Naive thymus-derived CD8-positive, alpha-beta T cell (primary cell): ENCODE measurements at regions not wholly inside any gene's neighbourhood (a gene's known extent, or its start where the extent isn't known, plus 50 kb on each side); places are given as distances from the start of the nearest gene placed in this dataset.

Source experiments
- ATAC-seq, 2 donors: fragments of 150-1000 bp; cut with Tn5 transposase in 1 of 2; sonication (Bioruptor Pico), chemical (Tn5 transposase) in 1 of 2; 1 replicate in 1 of 2; 2 replicates in 1 of 2; pipeline ENCODE4 v1.10.0; 2021; ENCODE audit warnings: mild to moderate bottlenecking in 2 of 2, moderate library complexity in 2 of 2
- POLR2A ChIA-PET: fragments of 350-600 bp; sonication (Branson Sonifier 250); formaldehyde crosslinking; loops from one replicate; lab custom pipeline; 2021; ENCODE audit warnings: antibody characterized with exemption; lab: Charles Lee
- DNase-seq, 10 donors: peaks; one replicate each; pipeline versions ENCODE4 v3.0.0 to v3.0.0-alpha.2; 2020 to 2022
- H3K27ac Mint-ChIP-seq, 10 donors: one replicate each; pipeline ENCODE4 v1.8.0; 2020 to 2022; ENCODE audit warnings: mild to moderate bottlenecking in 10 of 10, mixed read lengths in 10 of 10, moderate library complexity in 4 of 10, inconsistent platforms in 1 of 10
- H3K27me3 Mint-ChIP-seq, 5 donors: one replicate each; pipeline ENCODE4 v1.8.0; 2021 to 2022; ENCODE audit warnings: mixed read lengths in 5 of 5
- H3K36me3 Mint-ChIP-seq, 3 donors: one replicate each; pipeline ENCODE4 v1.8.0; 2020 to 2022; ENCODE audit warnings: mixed read lengths in 3 of 3, mild to moderate bottlenecking in 2 of 3, inconsistent platforms in 1 of 3
- H3K4me1 Mint-ChIP-seq, 4 donors: one replicate each; pipeline ENCODE4 v1.8.0; 2021 to 2022; ENCODE audit warnings: mixed read lengths in 4 of 4
- H3K4me3 Mint-ChIP-seq, 10 donors: one replicate each; pipeline ENCODE4 v1.8.0; 2020 to 2022; ENCODE audit warnings: mild to moderate bottlenecking in 10 of 10, mixed read lengths in 10 of 10, moderate library complexity in 6 of 10, inconsistent platforms in 1 of 10
- H3K9me3 Mint-ChIP-seq, 9 donors: one replicate each; pipeline ENCODE4 v1.8.0; 2020 to 2022; ENCODE audit warnings: mixed read lengths in 9 of 9, mild to moderate bottlenecking in 3 of 9, inconsistent platforms in 1 of 9, moderate library complexity in 1 of 9

DNA sequence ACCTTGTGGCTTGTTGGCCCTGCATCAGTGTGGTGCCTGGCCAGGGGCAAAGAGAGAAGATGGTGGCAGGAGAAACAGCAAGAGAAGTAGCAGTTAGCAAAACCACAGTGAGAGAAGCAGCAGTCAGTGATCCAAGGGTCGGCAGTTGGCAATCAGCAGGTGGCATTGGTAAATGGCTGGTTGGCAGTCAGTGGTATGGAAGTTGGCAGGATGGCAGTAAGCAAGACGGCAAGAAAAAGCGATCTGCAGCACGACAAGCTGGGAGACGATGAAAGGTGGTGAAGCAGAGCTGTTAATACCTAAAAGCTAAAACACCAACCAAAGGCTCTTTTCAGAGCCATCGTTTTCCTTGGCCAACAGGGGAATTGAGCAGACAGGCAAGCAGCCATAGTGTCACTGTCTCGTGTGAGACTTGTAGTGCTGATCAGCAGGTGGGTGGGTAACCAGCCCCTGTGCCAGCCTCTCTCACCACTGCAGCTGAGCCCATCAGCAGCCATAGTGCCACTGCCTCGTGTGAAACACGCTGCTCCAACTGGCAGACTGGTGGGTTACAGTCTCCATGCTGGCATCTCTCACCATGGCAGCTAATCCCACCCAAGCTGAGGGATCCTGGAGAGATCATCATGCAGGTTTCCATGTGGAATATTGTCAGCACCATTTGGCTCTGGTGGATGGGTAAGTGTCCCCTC lies 2078.4 kb downstream of the PCDH7 start:
- no peak for ATAC-seq
- H3K27me3 Mint-ChIP-seq = no peaks in the 10 kb centered on the region
- no peaks in the 10 kb centered on the region for H3K36me3 Mint-ChIP-seq
- H3K9me3 Mint-ChIP-seq = peaks cover 0 to 17% (median 8%) of the 10 kb centered on the region in 9 donors
- H3K27ac Mint-ChIP-seq = no peak overlapping the region
- no peak overlapping the region for H3K4me3 Mint-ChIP-seq
- no peak for DNase-seq
- POLR2A ChIA-PET = no interaction called here
- H3K4me1 Mint-ChIP-seq = no peaks in the 10 kb centered on the region

DNA sequence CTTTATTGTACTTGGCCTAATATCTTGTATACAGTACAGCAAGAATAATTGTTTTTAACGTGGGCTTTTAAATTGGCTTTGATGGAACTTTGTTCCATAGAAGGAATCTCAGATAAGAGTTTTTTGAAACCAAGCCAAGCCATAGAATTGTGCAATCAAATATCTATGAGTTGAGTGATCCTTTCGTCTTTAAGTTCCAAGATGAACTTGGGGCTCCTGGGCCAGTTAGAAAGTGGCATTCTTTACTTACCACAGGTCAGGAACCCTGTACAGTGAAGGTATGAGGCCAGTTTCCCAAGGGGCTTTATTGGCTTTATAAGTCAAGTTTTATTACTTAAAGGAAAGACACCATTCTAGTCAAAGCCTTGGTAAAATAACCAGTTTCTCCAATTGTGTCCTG lies 2104.2 kb downstream of the PCDH7 start:
- no peak for ATAC-seq
- POLR2A ChIA-PET = no interaction called here
- H3K27ac Mint-ChIP-seq = no peak overlapping the region
- H3K4me3 Mint-ChIP-seq = no peak overlapping the region
- DNase-seq = no peak
- peaks cover 0 to 3% (median 0%) of the 10 kb centered on the region in 3 donors for H3K36me3 Mint-ChIP-seq
- H3K4me1 Mint-ChIP-seq = no peaks in the 10 kb centered on the region
- no peaks in the 10 kb centered on the region for H3K27me3 Mint-ChIP-seq
- H3K9me3 Mint-ChIP-seq = peaks cover 3 to 30% (median 11%) of the 10 kb centered on the region in 9 donors

DNA sequence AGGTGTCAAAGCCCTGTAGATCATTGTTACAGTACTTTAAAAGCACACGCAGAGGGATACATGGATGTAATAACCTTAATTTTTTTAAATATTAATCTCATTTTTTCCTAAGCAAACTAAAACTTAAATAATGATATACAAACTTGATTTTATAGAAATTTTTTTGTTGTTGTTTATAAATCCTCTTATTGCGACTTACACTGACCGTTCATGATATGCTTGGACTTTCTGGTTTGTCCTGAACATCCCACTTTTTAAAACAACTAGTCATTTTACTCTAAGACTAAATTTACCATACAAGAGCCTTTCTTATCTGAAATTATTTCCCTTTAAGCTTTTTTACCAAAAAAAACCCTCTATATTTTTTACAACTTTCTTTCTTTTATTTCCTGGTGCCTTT lies 2106.0 kb downstream of the PCDH7 start:
- H3K36me3 Mint-ChIP-seq = peaks cover 0 to 3% (median 0%) of the 10 kb centered on the region in 3 donors
- ATAC-seq (no peak), DNase-seq (no peak)
- no peaks in the 10 kb centered on the region for H3K4me1 Mint-ChIP-seq
- no peak overlapping the region for H3K4me3 Mint-ChIP-seq
- H3K9me3 Mint-ChIP-seq = peaks cover 0 to 30% (median 7%) of the 10 kb centered on the region in 9 donors
- H3K27me3 Mint-ChIP-seq = no peaks in the 10 kb centered on the region
- no peak overlapping the region for H3K27ac Mint-ChIP-seq
- POLR2A ChIA-PET = no interaction called here

DNA sequence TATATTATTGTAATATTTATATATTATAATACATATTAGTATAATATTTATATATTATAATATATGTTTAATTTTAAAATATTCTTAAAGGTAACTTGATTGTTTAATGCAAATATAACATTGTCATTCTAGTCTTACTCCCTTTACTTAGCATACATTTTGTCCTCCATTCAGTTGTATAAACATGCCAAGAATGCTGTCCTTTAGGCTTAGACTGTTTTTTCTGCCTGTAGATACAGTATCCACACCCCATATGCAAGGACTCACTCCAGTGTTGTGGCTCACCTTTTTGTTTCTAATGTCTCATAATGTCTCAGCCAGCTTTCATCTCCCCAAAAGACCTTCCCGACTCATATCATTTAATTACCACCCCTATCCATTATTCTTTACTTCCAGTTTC lies 2110.0 kb downstream of the PCDH7 start:
- POLR2A ChIA-PET = no interaction called here
- Mint-ChIP-seq H3K27me3 (no peaks in the 10 kb centered on the region), H3K4me3 (no peak overlapping the region), H3K9me3 (peaks cover 0 to 16% (median 4%) of the 10 kb centered on the region in 9 donors), H3K4me1 (no peaks in the 10 kb centered on the region), H3K27ac (no peak overlapping the region), H3K36me3 (no peaks in the 10 kb centered on the region)
- DNase-seq (no peak), ATAC-seq (no peak)

GRCh38 chr4:32831104-32831503 lies 2110.9 kb downstream of the PCDH7 start:
- POLR2A ChIA-PET = no interaction called here
- no peaks in the 10 kb centered on the region for H3K27me3 Mint-ChIP-seq

GRCh38 chr4:32840461-32841189 lies 2120.5 kb downstream of the PCDH7 start:
- H3K27ac Mint-ChIP-seq = no peak overlapping the region
- H3K36me3 Mint-ChIP-seq = no peaks in the 10 kb centered on the region
- no peak for ATAC-seq
- peaks cover 0 to 4% (median 0%) of the 10 kb centered on the region in 9 donors for H3K9me3 Mint-ChIP-seq
- no peak overlapping the region for H3K4me3 Mint-ChIP-seq
- no peak for DNase-seq
- no peaks in the 10 kb centered on the region for H3K27me3 Mint-ChIP-seq
- H3K4me1 Mint-ChIP-seq = no peaks in the 10 kb centered on the region
- POLR2A ChIA-PET = no interaction called here

More at GRCh38 chr4:32831104-32831503, 2110.9 kb downstream of the PCDH7 start:
- H3K4me3 Mint-ChIP-seq = no peak overlapping the region
- ATAC-seq (no peak), DNase-seq (no peak)
- H3K9me3 Mint-ChIP-seq = peaks cover 0 to 16% (median 4%) of the 10 kb centered on the region in 9 donors
- H3K36me3 Mint-ChIP-seq = no peaks in the 10 kb centered on the region
- H3K4me1 Mint-ChIP-seq = no peaks in the 10 kb centered on the region
- no peak overlapping the region for H3K27ac Mint-ChIP-seq

- H3K27me3 Mint-ChIP-seq = no peaks in the 10 kb centered on the region
- no peaks in the 10 kb centered on the region for H3K36me3 Mint-ChIP-seq
- DNase-seq = no peak
- H3K9me3 Mint-ChIP-seq = peaks cover 0 to 7% (median 0%) of the 10 kb centered on the region in 9 donors
- H3K27ac Mint-ChIP-seq = no peak overlapping the region
- H3K4me1 Mint-ChIP-seq = no peaks in the 10 kb centered on the region
- H3K4me3 Mint-ChIP-seq = no peak overlapping the region
- ATAC-seq = peak in 1 of 2 donors; percentile 23
- POLR2A ChIA-PET = no interaction called here
These were observed 2121.0 kb downstream of the PCDH7 start for GRCh38 chr4:32841217-32841616.

DNA sequence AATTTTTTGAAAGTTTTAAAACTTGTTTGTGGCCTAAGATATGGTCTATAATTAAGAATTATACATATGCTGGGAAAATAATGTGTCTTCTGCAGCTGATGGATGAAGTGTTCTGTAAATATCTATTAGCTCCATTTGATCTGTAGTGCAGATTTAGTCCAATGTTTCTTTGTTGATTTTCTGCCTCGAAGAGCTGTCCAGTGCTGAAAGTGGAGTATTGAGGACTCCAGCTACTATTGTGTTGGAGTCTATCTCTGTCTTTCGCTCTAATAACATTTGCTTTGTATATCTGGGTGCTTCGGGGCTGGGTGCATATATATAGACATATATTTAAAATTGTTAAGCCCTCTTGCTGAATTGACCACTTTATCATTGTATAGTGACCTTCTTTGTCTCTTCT lies 2127.3 kb downstream of the PCDH7 start:
- Mint-ChIP-seq H3K4me3 (no peak overlapping the region), H3K9me3 (peaks cover 0 to 18% (median 5%) of the 10 kb centered on the region in 9 donors), H3K4me1 (no peaks in the 10 kb centered on the region), H3K27me3 (no peaks in the 10 kb centered on the region), H3K36me3 (no peaks in the 10 kb centered on the region), H3K27ac (no peak overlapping the region)
- ATAC-seq (no peak), DNase-seq (no peak)
- POLR2A ChIA-PET = no interaction called here

DNA sequence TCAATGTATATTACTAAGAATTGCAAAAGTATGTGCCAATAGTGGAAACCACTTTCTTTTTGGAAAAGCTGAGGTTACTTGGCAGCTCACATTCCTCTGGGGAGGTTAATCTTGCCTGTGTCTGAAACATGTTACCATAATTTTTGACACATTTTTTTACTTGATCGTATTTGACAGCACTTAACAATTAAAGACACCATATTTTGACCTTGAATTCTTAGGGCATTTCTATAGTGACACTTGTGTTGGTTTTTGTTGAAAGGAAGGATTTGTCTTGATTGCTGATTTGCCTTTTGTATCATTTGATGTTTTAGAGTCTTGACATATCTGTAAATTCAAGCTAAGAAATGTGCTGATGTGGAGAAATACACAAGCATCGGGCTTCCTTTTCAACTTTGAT lies 2135.5 kb downstream of the PCDH7 start:
- Mint-ChIP-seq H3K4me1 (no peaks in the 10 kb centered on the region), H3K27me3 (no peaks in the 10 kb centered on the region), H3K27ac (no peak overlapping the region), H3K9me3 (peaks cover 0 to 22% (median 9%) of the 10 kb centered on the region in 9 donors), H3K36me3 (no peaks in the 10 kb centered on the region), H3K4me3 (no peak overlapping the region)
- no peak for ATAC-seq
- DNase-seq = no peak
- POLR2A ChIA-PET = no interaction called here

GRCh38 chr4:32858361-32858760 lies 2138.2 kb downstream of the PCDH7 start:
- Mint-ChIP-seq H3K4me3 (no peak overlapping the region), H3K27me3 (no peaks in the 10 kb centered on the region), H3K4me1 (no peaks in the 10 kb centered on the region), H3K27ac (no peak overlapping the region), H3K9me3 (peaks cover 0 to 17% (median 9%) of the 10 kb centered on the region in 9 donors), H3K36me3 (no peaks in the 10 kb centered on the region)
- no peak for ATAC-seq
- no peak for DNase-seq
- POLR2A ChIA-PET = no interaction called here

DNA sequence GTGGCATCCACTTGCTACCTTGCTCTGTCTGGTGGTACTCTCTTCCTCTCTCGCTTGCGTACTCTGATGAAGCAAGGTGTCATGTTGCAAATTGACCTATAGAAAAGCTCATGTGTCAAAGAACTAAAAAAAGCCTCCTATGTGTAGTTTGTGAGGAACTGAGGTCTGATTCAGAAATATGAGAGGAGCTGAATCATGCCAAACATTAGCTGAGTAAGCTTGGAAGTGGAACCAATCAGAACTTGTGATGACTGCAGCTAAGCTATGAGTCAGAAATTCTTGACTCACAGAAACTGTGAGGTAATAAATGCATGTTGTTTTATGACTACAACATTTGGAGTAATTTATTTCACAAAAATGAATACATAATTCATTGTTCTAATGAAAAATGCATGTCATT lies 2138.8 kb downstream of the PCDH7 start:
- H3K36me3 Mint-ChIP-seq = no peaks in the 10 kb centered on the region
- no peaks in the 10 kb centered on the region for H3K27me3 Mint-ChIP-seq
- H3K4me1 Mint-ChIP-seq = no peaks in the 10 kb centered on the region
- DNase-seq (no peak), ATAC-seq (no peak)
- no peak overlapping the region for H3K27ac Mint-ChIP-seq
- POLR2A ChIA-PET = no interaction called here
- peaks cover 0 to 17% (median 9%) of the 10 kb centered on the region in 9 donors for H3K9me3 Mint-ChIP-seq
- no peak overlapping the region for H3K4me3 Mint-ChIP-seq

DNA sequence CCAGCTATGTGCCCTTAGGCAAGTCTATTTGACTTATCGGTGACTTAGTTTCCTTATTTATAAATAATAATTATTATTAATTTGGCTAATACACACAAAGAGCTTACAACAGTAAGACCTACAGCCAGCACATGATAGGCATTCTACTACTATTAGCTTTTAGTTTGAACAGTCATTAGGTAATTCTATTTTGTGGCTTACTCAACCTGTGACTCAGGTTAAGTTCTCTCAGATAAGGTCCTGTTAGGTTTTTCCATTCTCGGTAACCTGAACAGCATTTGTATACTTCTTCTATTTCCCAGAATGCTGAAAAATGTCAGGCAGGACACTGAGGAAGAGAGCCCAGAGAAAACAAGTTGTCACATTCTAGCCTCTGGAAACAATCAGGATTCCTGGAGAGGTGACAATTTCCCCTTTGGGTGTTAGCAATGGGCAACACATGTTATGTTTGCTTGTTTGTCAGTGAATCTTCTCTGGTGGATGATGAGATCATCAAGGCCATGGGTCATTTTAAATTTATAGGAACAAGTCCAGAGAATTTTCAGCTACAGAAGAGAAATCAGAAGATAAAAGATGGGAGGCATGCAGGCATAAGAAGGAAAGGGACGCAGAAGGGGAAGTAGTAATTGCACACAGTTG lies 2144.7 kb downstream of the PCDH7 start:
- Mint-ChIP-seq H3K27ac (no peak overlapping the region), H3K27me3 (no peaks in the 10 kb centered on the region), H3K4me3 (no peak overlapping the region), H3K9me3 (peaks cover 0 to 12% (median 9%) of the 10 kb centered on the region in 9 donors), H3K4me1 (no peaks in the 10 kb centered on the region), H3K36me3 (no peaks in the 10 kb centered on the region)
- ATAC-seq (no peak), DNase-seq (no peak)
- POLR2A ChIA-PET = no interaction called here

DNA sequence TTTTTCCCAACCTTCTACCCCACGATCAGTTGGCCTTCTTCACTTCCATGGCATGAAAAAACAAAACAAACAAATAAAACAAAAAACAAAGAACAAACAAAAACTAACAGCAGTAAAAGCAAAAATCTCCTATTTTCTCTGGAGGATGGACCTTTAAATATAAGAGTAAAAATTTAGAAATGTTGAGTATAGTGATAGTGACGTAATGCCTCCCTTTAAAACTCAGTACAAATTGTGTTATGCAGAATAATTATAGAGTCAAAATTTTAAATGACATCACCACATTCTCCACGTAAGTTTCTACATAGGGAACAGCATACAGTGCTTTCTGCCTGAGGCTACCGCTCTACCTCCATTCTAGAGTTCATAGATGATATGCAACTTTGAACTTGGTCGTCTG lies 2156.4 kb downstream of the PCDH7 start:
- POLR2A ChIA-PET = no interaction called here
- no peaks in the 10 kb centered on the region for H3K4me1 Mint-ChIP-seq
- H3K4me3 Mint-ChIP-seq = no peak overlapping the region
- H3K27ac Mint-ChIP-seq = no peak overlapping the region
- H3K36me3 Mint-ChIP-seq = no peaks in the 10 kb centered on the region
- H3K27me3 Mint-ChIP-seq = no peaks in the 10 kb centered on the region
- peaks cover 2 to 31% (median 6%) of the 10 kb centered on the region in 9 donors for H3K9me3 Mint-ChIP-seq
- ATAC-seq (no peak), DNase-seq (no peak)
